GM23338 (cell line): ENCODE measurements at regions not wholly inside any gene's neighbourhood (a gene's known extent, or its start where the extent isn't known, plus 50 kb on each side); places are given as distances from the start of the nearest gene placed in this dataset.

Experiments
- ATAC-seq: fragments of 200-7000 bp; cut with Tn5 transposase; 3 replicates; pipeline ENCODE4 v1.9.1; 2020
- DNase-seq: peaks from one replicate; pipeline ENCODE4 v3.0.0-alpha.2; 2015; ENCODE audit warnings: low spot score
- H2AFZ ChIP-seq: fragments of 200-600 bp; sonication (generic); 2 replicates; pipeline ENCODE4 v1.8.0; 2016; ENCODE audit warnings: antibody characterized with exemption, mild to moderate bottlenecking, moderate library complexity
- H3F3A ChIP-seq: fragments of 200-600 bp; sonication (generic); replicated peaks from 2 replicates; pipeline ENCODE4 v1.8.0; 2017; ENCODE audit warnings: antibody characterized with exemption, mixed run types, low read depth
- H3K27ac ChIP-seq: fragments of 200-600 bp; sonication (generic); 2 replicates; pipeline ENCODE4 v1.6.1; 2016; ENCODE audit warnings: low read depth
- H3K27me3 ChIP-seq: fragments of 200-600 bp; sonication (generic); 2 replicates; pipeline ENCODE4 v1.8.0; 2016; ENCODE audit warnings: mild to moderate bottlenecking, mixed run types, moderate library complexity; ENCODE audit not compliant: insufficient read depth
- H3K36me3 ChIP-seq: fragments of 200-600 bp; sonication (generic); 2 replicates; pipeline ENCODE4 v1.8.0; 2016; ENCODE audit warnings: mild to moderate bottlenecking; ENCODE audit not compliant: insufficient read depth
- H3K4me1 ChIP-seq: fragments of 200-600 bp; sonication (generic); 2 replicates; pipeline ENCODE4 v1.8.0; 2016; ENCODE audit warnings: mild to moderate bottlenecking, moderate library complexity; ENCODE audit not compliant: insufficient read depth
- H3K4me2 ChIP-seq: fragments of 200-600 bp; sonication (generic); 2 replicates; pipeline ENCODE4 v1.7.1; 2017; ENCODE audit warnings: mixed run types
- H3K4me3 ChIP-seq: fragments of 200-600 bp; sonication (generic); 2 replicates; pipeline ENCODE4 v1.6.1; 2016; ENCODE audit warnings: mixed run types
- H3K79me2 ChIP-seq: fragments of 200-600 bp; sonication (generic); replicated peaks from 2 replicates; pipeline ENCODE4 v1.8.0; 2017; ENCODE audit warnings: mild to moderate bottlenecking; ENCODE audit not compliant: insufficient read depth
- H3K9me2 ChIP-seq: fragments of 200-600 bp; sonication (generic); 2 replicates; pipeline ENCODE4 v1.8.0; 2017; ENCODE audit not compliant: insufficient read depth
- H4K20me1 ChIP-seq: fragments of 200-600 bp; sonication (generic); replicated peaks from 2 replicates; pipeline ENCODE4 v1.8.0; 2017; ENCODE audit warnings: mild to moderate bottlenecking; ENCODE audit not compliant: insufficient read depth
- H3K27ac Mint-ChIP-seq: 2 replicates; pipeline ENCODE4 v1.8.0; 2020; ENCODE audit warnings: inconsistent platforms, mild to moderate bottlenecking, moderate library complexity, mixed read lengths
- H3K27me3 Mint-ChIP-seq: 3 replicates; pipeline ENCODE4 v1.8.0; 2022; ENCODE audit warnings: low read depth, mild to moderate bottlenecking, moderate library complexity, mixed read lengths, inconsistent platforms; ENCODE audit not compliant: insufficient read depth, poor library complexity
- H3K36me3 Mint-ChIP-seq: 3 replicates; pipeline ENCODE4 v1.8.0; 2021; ENCODE audit warnings: low read depth, mild to moderate bottlenecking, inconsistent platforms, moderate library complexity, mixed read lengths
- H3K4me1 Mint-ChIP-seq: 3 replicates; pipeline ENCODE4 v1.8.0; 2020; ENCODE audit warnings: mild to moderate bottlenecking, inconsistent platforms, mixed read lengths
- H3K4me3 Mint-ChIP-seq: 3 replicates; pipeline ENCODE4 v1.8.0; 2021; ENCODE audit warnings: moderate library complexity, mild to moderate bottlenecking, inconsistent platforms, mixed read lengths
- H3K9me3 Mint-ChIP-seq: 3 replicates; pipeline ENCODE4 v1.8.0; 2020; ENCODE audit warnings: moderate library complexity, mild to moderate bottlenecking, inconsistent platforms, mixed read lengths
- CREB1 ChIP-seq: fragments of 250-450 bp; sonication (Bioruptor Pico); IDR thresholded peaks from 2 replicates; pipeline ENCODE4 v1.5.0; 2020; ENCODE audit warnings: low read depth, mild to moderate bottlenecking, moderate library complexity
- CTCF ChIP-seq, 2 experiments: fragments of 200-600 bp in 1 of 2; sonication (generic) in 1 of 2; conservative IDR thresholded peaks; 2 replicates each; pipeline versions ENCODE4 v1.5.1 to v1.6.1; 2016 to 2017; ENCODE audit warnings: antibody characterized with exemption in 2 of 2, low read depth in 2 of 2, mild to moderate bottlenecking in 2 of 2, moderate library complexity in 1 of 2
- ETS1 ChIP-seq: IDR thresholded peaks from 2 replicates; pipeline ENCODE4 v1.6.1; 2016; ENCODE audit warnings: antibody characterized with exemption
- EZH2 ChIP-seq: fragments of 200-600 bp; sonication (generic); IDR thresholded peaks from one replicate; pipeline ENCODE4 v1.8.0; 2017; ENCODE audit warnings: antibody characterized with exemption, mild to moderate bottlenecking, low read depth; ENCODE audit not compliant: unreplicated experiment
- EZH2phosphoT487 ChIP-seq: fragments of 200-600 bp; sonication (generic); IDR thresholded peaks from one replicate; pipeline ENCODE4 v1.8.1; 2018; ENCODE audit warnings: antibody characterized with exemption; ENCODE audit not compliant: unreplicated experiment
- JUNB ChIP-seq: IDR thresholded peaks from one replicate; pipeline ENCODE4 v1.6.1; 2016; ENCODE audit warnings: antibody characterized with exemption; ENCODE audit not compliant: unreplicated experiment
- REST ChIP-seq: IDR thresholded peaks from one replicate; pipeline ENCODE4 v1.6.1; 2018; ENCODE audit warnings: antibody characterized with exemption; ENCODE audit not compliant: unreplicated experiment
- STAT1 ChIP-seq: IDR thresholded peaks from one replicate; pipeline ENCODE4 v1.6.1; 2016; ENCODE audit warnings: antibody characterized with exemption; ENCODE audit not compliant: unreplicated experiment
- ZNF331 ChIP-seq: fragments of 250-450 bp; sonication (Bioruptor Pico); IDR thresholded peaks from 2 replicates; pipeline ENCODE4 v1.5.0; 2020; ENCODE audit warnings: low read depth, mild to moderate bottlenecking, moderate library complexity
- ZNF462 ChIP-seq: fragments of 250-450 bp; sonication (Bioruptor Pico); IDR thresholded peaks from 2 replicates; pipeline ENCODE4 v1.5.0; 2020; ENCODE audit warnings: mild to moderate bottlenecking, moderate library complexity

GRCh38 chr18:22827216-22827615, 105.9 kb upstream of the RBBP8 start:
- no peak for TF ChIP-seq EZH2
- Histone ChIP-seq H3K9me2 (no peaks in the 10 kb centered on the region), H3K4me3 (no peak overlapping the region), H3K79me2 (no peaks in the 10 kb centered on the region), H3F3A (no peaks in the 10 kb centered on the region), H3K27ac (no peak overlapping the region), H2AFZ (no peak overlapping the region), H3K4me2 (no peak overlapping the region), H4K20me1 (no peaks in the 10 kb centered on the region), H3K4me1 (peaks cover 11% of the 10 kb centered on the region), H3K27me3 (no peaks in the 10 kb centered on the region), H3K36me3 (no peaks in the 10 kb centered on the region)
- Mint-ChIP-seq H3K4me3 (no peak overlapping the region), H3K4me1 (peaks cover 10% of the 10 kb centered on the region; the same call in 2 of the 3 replicates), H3K27ac (no peak overlapping the region), H3K9me3 (no peaks in the 10 kb centered on the region), H3K27me3 (no peaks in the 10 kb centered on the region), H3K36me3 (no peaks in the 10 kb centered on the region)
- ATAC-seq, result no peak
- no peak for DNase-seq

- H3K4me2 ChIP-seq, result no peak overlapping the region
- no peak for TF ChIP-seq CREB1 (CRISPR knock-in tag)
- TF ChIP-seq ZNF331 (CRISPR knock-in tag), result no peak
- no peak for TF ChIP-seq CTCF (conservative IDR thresholded peaks at IDR 0.05; ENCODE audit: low read depth in 2 of 2)
- TF ChIP-seq JUNB, result no peak
- TF ChIP-seq ETS1, result no peak
- no peak for TF ChIP-seq EZH2phosphoT487
- TF ChIP-seq REST, result no peak
- TF ChIP-seq STAT1, result no peak
- no peak for TF ChIP-seq ZNF462
Measured at GRCh38 chr18:22827741-22828140, 105.4 kb upstream of the RBBP8 start.

More at GRCh38 chr18:22827741-22828140, 105.4 kb upstream of the RBBP8 start:
- H3F3A ChIP-seq, result no peaks in the 10 kb centered on the region
- Mint-ChIP-seq H3K9me3 (no peaks in the 10 kb centered on the region), H3K4me1 (peaks cover 10% of the 10 kb centered on the region; the same call in 2 of the 3 replicates), H3K27me3 (no peaks in the 10 kb centered on the region), H3K27ac (no peak overlapping the region), H3K4me3 (no peak overlapping the region), H3K36me3 (no peaks in the 10 kb centered on the region)
- no peak overlapping the region for H2AFZ ChIP-seq
- H3K79me2 ChIP-seq, result no peaks in the 10 kb centered on the region
- DNase-seq, result no peak
- ATAC-seq, result no peak
- H3K36me3 ChIP-seq, result no peaks in the 10 kb centered on the region
- no peaks in the 10 kb centered on the region for H3K27me3 ChIP-seq
- no peaks in the 10 kb centered on the region for H4K20me1 ChIP-seq
- no peak overlapping the region for H3K4me3 ChIP-seq
- no peak overlapping the region for H3K27ac ChIP-seq
- H3K9me2 ChIP-seq, result no peaks in the 10 kb centered on the region
- peaks cover 5% of the 10 kb centered on the region; the same call in 1 of the 2 replicates for H3K4me1 ChIP-seq
